HG02623 (cell line): ENCODE measurements at regions not wholly inside any gene's neighbourhood (a gene's known extent, or its start where the extent isn't known, plus 50 kb on each side); places are given as distances from the start of the nearest gene placed in this dataset.

Source experiments
- ATAC-seq: cut with Tn5 transposase; IDR thresholded peaks from one replicate; pipeline ENCODE4 v1.9.1; 2021; ENCODE audit warnings: moderate library complexity; ENCODE audit not compliant: unreplicated experiment

DNA sequence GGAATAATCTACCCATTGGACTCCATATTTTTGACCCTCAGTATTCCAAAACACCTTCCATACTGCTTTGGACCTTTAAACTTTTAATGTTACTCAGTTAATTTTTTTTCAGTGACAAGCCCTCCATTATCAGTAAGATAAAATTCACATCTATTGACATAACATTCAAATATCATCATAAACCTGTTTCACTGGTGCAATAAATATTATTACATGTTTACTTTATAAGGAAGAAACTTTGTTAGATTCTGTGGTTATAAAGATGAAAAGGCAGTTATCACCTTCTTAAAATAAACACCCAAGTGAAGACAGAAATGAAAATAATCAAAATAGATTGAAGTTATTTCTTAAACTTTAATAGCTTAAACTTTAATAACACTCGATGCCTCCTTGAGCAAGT lies 758.5 kb upstream of the ADGRL2 start:
- no peak for ATAC-seq

- ATAC-seq, result no peak
Observed at GRCh38 chr1:81034291-81034690, 766.4 kb upstream of the ADGRL2 start.

GRCh38 chr1:81032973-81033425 lies 767.7 kb upstream of the ADGRL2 start:
- ATAC-seq, result no peak

DNA sequence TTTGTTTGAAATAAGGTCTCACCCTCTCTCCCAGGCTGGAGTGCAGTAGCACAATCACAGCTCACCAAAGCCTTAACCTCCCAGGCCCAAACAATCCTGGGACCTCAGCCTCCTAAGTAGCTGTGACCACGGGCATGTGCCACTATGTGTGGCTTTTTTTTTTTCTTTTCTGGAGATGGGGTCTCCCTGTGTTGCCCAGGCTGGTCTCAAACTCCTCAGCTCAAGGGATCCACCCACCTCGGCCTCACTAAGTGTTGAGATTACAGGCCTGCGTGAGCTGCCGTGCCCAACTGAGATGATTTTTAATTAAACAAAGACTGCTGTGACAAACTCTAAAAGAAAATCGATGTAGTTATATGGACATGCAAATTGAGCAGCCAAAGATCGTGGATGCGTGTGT lies 768.4 kb upstream of the ADGRL2 start:
- ATAC-seq, result no peak

DNA sequence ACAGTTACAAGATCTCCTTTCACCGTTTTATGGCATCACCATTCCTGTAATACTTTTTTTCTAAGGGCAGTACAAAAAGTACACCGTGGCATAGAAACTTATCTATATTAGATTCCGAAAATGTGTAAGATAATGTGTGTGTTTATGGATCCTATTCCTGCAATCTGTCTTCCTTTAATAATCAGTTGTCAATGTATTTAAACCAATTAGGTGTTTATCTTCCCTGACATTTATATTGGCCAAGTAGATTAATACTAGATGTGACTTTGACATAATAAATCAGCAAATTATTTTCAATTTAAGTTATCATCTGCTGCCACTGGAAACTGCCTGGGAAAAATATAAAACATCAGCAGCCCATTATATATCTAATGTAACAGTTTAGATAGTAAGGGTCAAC lies 770.3 kb upstream of the ADGRL2 start:
- no peak for ATAC-seq

- no peak for ATAC-seq
Observed at GRCh38 chr1:81029266-81029665, 771.5 kb upstream of the ADGRL2 start.

GRCh38 chr1:81023187-81023724 lies 777.5 kb upstream of the ADGRL2 start:
- ATAC-seq, result no peak

GRCh38 chr1:81021134-81021533 lies 779.6 kb upstream of the ADGRL2 start:
- ATAC-seq, result no peak

GRCh38 chr1:81020506-81020905 lies 780.2 kb upstream of the ADGRL2 start:
- ATAC-seq, result no peak

DNA sequence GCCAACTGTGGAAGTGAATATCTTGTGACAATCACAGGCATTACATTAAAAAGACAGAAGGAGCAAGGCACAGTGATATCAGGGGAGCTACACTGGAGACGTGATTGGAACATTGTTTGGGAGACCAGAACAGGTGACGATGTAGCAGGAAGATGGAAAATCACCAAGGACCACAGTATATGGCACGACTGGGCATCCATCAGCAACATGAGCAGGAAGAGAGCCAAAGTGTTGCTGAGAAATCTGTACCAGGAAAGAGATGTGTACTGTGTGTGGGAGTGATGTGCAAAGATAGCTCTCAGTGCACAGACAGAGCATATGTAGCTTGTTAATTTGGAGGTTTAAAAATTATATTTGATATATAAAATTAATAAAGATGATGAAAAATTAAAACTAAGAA lies 790.6 kb upstream of the ADGRL2 start:
- no peak for ATAC-seq

DNA sequence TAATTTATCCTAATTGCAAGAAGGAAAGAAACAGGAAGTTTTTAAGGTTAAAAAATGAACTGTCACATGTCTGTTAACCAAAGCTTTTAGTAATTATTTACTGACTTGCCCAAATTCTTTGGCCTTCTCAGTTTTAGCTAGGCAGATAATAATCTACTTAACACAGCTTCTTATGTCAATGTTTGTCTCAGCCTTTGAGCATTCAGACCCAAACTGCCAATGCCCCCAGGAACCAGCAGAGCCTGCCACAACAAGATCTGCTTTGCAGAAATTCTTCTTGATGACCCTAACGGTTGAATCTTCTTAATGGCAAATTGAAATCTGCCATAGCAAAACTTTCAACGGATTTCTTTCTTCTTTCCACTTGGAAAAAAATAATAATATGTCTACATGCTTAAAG lies 792.4 kb upstream of the ADGRL2 start:
- no peak for ATAC-seq

- no peak for ATAC-seq
Observed at GRCh38 chr1:81007024-81007423, 793.7 kb upstream of the ADGRL2 start.

DNA sequence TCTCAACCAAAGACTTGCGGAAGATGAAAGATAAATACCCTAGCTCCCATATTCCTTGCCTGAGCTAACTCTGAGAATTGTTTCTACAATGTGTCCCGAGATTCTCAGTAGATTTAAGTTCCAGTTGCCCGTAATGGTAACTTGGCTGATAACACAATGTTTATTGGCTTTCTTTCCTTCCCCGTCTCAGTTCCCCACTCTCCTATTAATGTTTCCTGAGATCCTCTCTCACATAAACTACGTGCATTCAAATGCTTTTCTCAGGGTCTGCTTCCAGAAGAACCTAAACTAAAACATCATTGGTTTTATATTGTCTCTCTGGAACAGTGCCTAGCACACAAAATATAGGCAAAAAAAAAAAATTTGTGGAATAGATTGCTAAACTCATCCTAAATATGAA lies 794.2 kb upstream of the ADGRL2 start:
- no peak for ATAC-seq

GRCh38 chr1:81004011-81004410 lies 796.7 kb upstream of the ADGRL2 start:
- ATAC-seq, result no peak

DNA sequence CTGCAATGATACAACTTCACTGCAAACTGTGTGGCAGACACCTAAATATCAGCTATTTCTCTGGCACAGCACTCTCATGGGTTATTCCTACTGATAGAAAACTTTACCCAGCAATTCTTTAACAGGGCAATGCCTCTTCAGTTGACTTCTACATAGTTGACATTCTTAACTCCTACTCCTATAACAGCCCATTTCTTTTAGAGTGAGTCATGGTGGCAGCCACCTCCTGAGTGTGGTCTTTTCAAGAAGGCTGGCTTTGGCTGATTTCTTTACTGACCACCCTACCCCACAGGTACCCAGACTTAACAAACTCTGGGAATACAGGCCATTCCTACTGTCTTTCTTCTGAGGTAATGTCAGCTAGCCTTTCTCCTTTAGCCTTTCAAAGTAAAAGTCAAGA lies 805.8 kb upstream of the ADGRL2 start:
- ATAC-seq, result no peak

- no peak for ATAC-seq
Observed at GRCh38 chr1:80994038-80994437, 806.7 kb upstream of the ADGRL2 start.

GRCh38 chr1:80993154-80993980 lies 807.4 kb upstream of the ADGRL2 start:
- no peak for ATAC-seq

GRCh38 chr1:80989455-80989854 lies 811.3 kb upstream of the ADGRL2 start:
- no peak for ATAC-seq

GRCh38 chr1:80988926-80989325 lies 811.8 kb upstream of the ADGRL2 start:
- no peak for ATAC-seq

- no peak for ATAC-seq
Observed at GRCh38 chr1:80987824-80988223, 812.9 kb upstream of the ADGRL2 start.

GRCh38 chr1:80987106-80987505 lies 813.6 kb upstream of the ADGRL2 start:
- ATAC-seq, result no peak

DNA sequence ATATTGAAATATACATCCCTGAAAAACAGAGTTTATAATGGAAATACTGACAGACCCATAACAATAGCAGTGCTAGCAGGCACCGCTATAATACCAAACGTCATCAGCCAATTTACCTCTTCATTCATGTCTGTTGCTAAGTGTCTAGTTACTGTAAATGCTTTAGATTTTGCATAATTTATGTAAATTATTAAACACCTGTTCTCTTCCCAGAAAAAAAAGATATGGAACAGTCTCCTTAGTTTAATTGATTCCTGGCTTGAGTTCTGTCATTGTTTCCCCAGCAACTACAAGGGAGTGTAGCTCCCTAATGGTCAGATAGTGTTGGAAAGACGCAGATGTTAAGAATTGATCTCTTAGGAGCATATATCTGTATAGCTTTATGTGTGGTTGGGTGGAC lies 817.9 kb upstream of the ADGRL2 start:
- no peak for ATAC-seq

GRCh38 chr1:80973101-80973500 lies 827.6 kb upstream of the ADGRL2 start:
- no peak for ATAC-seq
